ENCODE measurements at regions not wholly inside any gene's neighbourhood (a gene's known extent, or its start where the extent isn't known, plus 50 kb on each side); places are given as distances from the start of the nearest gene placed in this dataset.

DNA sequence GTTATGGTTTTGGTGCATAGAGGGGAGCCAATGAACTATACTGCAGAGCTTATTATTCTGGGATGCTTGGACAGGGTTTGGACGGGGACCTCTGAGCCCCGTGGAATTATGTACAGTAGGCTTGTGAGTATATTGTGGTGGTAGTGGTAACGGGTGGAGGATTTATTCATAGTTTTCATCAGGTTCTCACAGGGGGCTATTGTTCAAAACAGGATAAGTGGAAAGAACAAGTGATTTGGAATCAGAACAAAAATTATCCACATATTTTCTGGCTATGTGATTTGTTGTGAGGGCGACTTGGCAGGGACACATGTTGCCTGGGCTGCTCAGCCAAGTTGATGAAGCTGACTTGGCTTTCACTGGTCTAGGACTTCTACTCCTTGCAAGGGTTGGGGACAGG, 64.6 kb upstream of the ELOVL5 start:
- no peak for DNase-seq

- no peak for DNase-seq
These were observed 64.0 kb upstream of the ELOVL5 start for GRCh38 chr6:53412751-53413150.

DNA sequence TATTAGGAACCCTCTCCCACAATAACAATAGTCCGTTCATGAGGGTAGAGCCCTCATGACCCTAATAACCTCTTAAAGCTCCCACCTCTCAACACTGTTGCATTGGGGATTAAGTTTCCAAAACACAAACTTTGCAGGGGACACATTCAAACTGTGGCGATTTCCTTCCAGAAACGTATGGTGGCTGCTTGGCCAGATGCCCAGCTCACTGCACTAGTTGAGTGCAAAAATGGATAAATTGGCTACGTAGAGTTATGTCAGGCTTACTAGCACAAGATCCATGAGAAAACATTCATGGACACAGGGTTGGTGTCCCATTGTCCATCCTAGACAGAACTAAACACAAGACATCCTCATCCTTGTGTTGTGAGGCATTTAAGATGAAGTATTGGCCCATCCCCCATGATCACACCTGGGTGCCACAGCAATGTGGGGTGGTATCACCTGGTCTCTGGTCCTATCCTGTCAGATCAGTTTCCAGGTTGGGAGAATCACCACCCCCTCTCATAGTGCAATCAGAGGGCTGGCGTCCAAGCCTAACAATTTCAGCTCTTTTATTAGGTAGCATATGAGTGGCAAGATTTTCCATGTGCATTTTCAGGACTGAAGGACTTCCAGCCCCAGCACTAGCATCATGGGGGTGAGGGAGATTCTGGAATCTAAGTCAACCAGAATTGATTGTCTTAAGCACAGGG, 63.4 kb upstream of the ELOVL5 start:
- DNase-seq = no peak

- DNase-seq = no peak
These were observed 62.7 kb upstream of the ELOVL5 start for GRCh38 chr6:53411451-53411850.

GRCh38 chr6:53410508-53411258, 61.9 kb upstream of the ELOVL5 start:
- DNase-seq = peak; percentile 23 to 37

DNA sequence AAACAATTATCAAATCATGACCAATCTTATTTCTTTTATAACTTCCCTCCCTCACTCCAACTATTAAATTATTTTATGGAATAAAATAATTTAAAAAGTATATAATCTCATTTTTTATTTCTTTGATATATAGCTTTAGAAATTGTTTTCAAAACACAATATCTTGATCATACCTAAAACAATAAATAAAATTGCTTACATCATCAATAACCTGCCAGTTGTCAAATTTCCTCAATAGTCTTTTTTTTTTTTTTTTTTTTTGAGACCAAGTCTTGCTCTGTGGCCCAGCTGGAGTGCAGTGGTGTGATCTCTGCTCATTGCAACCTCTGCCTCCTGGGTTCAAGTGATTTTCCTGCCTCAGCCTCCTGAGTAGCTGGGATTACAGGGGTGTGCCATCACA, 60.1 kb upstream of the ELOVL5 start:
- no peak for DNase-seq

DNA sequence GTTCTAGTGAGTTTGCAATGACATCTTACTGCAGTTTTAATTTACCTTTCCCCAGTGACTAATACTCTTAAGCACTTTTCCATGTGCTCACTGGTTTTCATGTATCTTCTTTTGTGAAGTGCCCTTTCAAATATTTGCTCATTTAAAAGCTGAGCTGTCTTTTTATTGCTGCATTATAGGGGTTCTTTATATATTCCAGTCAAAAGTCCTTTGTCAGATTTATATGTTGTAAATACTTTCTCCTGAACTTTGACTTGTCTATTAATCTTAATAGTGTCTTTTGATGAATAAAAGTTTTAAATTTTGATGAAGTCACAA, 50.2 kb upstream of the ELOVL5 start:
- no peak for DNase-seq

GRCh38 chr6:53398247-53399026, 49.7 kb upstream of the ELOVL5 start:
- no peak for DNase-seq

Measured in stimulated activated CD4-positive, alpha-beta T cell treated with anti-CD3 and anti-CD28 coated beads, Interleukin-2, amount 100 ng/mL, for 48 hours (primary cell).